Kasumi-1 (cell line): ENCODE measurements at regions not wholly inside any gene's neighbourhood (a gene's known extent, or its start where the extent isn't known, plus 50 kb on each side); places are given as distances from the start of the nearest gene placed in this dataset.

Experiments used
- DNase-seq, 2 experiments: peaks; one replicate each; lab custom pipeline; 2025; lab: John Stamatoyannopoulos, UW

DNA sequence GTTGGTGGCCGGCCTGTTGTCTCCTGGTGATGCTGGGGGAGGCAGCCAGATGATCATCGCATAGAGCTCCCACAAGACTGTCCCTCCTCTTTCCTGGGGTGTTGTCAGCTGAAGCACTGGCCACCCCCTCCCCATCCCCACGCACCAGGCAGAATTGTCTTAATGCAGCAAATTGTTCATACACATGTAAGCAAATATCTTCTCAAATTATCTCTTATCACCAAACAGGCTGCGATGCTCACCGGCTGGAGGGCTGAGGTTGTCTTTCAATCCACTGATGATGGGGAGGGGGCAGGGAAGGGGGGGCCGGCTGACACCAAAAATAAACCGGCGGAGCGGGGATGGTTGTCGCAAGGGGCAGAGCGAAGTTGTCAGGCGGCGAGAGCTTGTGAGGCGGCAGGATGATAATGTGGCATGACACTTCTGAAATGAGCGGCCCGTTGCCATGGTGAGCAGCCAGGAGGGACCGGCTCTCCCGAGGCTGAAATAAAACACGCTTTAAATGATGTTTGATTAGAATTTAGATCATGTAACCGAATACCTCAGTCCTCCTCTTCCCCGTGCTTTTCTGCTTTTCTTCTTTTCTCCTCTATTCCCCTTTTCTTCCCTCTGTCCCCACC lies 59.8 kb downstream of the MRM1 start:
- DNase-seq = no peak

- no peak for DNase-seq
Observed at GRCh38 chr17:36661688-36662087, 60.3 kb downstream of the MRM1 start.

DNA sequence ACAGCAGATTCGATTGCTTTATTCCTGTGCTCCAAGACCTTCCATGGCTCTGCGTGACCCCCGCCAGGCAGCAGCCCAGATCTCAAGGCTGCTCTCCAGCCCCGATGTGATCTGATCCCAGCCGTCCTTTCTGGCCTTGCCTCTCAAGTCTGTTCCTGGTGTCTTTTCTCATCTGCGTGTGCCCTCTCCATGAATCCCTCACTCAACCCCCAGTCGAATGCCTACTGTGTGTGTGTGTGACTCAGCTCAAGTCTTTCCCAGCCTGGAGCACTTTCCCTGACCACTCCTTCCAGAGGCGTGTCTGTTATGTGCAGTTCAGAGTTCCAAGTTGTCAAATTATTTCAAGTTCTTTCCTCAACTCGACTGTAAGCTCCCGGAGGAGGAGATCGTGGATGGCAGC lies 64.0 kb downstream of the MRM1 start:
- no peak for DNase-seq

DNA sequence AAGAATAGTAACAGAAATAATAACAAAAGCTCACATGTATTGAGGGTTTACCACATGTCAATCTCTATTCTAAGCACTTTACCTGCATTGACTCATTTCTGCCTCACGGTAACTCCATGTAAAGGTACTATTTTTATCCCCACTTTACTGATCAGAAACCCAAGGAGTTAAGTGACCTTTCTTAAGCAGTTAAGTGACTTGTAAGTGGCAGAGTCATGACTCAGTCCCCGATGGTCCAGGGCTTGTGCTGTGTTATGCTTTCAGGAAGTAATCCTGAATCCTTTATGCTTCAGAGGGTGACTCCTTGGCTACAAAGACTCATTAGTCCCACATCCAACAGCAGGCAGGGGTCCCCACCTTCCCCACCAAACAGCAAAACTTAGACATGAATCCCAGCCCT lies 66.5 kb downstream of the MRM1 start:
- DNase-seq = no peak

DNA sequence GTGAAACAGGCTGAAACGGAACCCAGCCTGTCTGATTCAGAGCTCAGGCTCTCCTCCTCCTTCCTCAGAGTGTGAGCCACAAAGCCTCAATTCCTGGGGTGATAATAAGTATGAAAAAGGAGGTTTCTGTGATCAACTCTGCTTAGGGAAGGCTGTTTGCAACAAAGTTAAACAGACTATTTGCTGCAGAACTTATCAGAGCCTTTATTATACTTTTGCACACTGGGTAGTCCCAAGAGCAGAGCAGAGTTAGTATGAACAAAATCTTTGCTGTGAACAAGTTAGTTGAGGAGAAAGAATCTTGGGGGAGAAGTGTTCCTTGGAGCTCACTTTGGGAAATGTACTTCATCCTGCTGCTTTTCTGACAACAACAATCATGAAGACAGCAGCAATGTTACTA lies 67.4 kb downstream of the MRM1 start:
- DNase-seq = no peak

DNA sequence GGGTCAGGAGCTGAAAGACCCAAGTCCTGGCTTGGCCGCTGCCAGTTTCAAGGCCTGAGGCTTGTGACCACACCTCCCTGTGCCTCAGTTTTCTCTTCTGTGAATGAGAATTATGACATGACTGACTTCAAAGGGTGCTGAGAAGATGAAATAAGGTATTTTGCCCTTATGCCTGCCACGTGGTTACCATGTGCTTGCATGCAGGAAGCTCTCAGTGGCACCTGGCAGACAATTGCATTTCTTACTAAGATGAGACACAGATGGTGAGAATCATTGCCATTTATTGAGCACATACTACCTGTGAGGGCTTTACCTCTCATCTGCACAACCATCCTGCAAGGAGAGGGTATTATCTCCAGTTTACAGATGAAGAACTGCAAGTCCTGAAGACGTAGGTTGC lies 69.8 kb downstream of the MRM1 start:
- DNase-seq = no peak

DNA sequence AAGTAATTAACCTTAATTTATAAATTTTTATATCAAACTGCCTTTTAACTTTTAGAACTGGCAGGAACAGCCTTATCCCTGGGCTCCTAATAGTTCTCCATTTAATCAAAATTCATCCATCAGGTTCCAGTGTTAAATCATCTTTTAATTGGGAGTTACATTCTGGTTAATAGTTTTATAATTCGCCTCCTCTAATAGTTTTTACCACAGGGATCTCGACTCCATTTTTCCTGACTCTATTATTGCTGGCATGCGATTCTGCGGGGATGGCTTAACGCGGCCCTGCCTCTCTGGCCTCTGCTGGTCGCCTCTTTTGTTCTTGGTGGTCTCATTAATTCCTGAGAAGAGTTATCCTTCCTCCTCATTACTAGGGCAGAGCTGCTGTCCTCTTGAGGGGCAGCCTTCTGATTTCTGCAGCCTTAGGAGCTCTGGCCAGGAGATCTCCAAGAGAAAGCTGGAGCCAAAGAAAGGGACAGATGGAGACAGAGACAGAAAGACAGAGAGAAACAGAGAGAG lies 71.1 kb downstream of the MRM1 start:
- DNase-seq = no peak

GRCh38 chr17:36673068-36673467 lies 71.7 kb downstream of the MRM1 start:
- DNase-seq = no peak

GRCh38 chr17:36673637-36674277 lies 72.4 kb downstream of the MRM1 start:
- DNase-seq = no peak

- no peak for DNase-seq
Observed at GRCh38 chr17:36674278-36674650, 72.9 kb downstream of the MRM1 start.

GRCh38 chr17:36675250-36675649 lies 73.9 kb downstream of the MRM1 start:
- DNase-seq = peak in 1 of 2 experiments; percentile 9

DNA sequence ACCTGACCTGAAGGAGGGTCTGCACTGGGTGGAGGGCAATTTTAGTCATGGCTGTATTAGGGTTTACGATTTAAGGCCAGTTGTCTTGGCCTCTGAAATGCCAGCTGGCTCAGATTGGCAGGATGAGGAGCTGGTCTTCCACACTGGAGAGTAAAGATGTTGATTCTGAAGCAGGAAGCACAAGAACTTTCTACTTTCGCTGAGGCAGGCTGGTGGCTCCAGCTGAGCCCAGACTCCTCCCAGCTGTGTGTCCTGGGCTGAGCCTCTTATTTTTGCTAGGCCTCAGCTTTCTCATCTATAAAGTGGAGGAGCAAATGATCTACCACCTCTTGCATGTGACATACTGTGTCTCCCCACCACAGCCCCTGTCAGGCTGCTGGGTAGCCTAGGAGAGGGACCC lies 74.4 kb downstream of the MRM1 start:
- no peak for DNase-seq

DNA sequence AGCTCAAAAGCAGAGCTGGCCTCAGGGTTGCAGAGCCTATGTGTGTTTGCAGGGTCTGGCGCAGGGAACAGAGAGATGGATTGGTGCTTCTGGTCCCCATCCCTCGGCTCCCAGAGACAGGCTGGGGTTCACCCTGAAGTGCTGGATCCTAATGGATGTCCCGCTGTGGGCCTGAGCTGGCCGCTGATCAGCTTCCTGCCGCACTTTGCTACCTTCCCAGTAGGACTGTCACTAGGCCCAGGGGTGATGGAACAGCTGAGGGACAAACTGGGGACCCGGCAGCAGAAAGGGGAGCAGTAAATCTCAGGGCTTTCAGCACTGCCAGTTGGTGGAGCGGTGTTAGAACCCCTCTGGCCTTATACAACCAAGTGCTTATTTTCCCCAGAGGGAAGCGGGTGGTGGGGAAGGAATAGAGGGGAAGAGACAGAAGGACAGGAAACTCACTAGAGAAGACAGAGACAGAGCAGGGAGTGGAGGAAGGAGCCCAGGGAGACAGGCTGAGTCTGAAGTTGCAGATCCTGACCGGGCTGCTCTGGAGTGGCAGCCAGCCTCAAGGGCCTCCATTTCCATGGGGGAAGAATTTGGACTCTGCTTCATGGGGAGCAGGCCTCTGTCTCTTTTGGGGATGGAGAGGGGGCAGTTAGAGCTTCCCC lies 78.6 kb downstream of the MRM1 start:
- no peak for DNase-seq

GRCh38 chr17:36680701-36681202 lies 79.4 kb downstream of the MRM1 start:
- DNase-seq = no peak

- no peak for DNase-seq
Observed at GRCh38 chr17:36682773-36683172, 81.4 kb downstream of the MRM1 start.

DNA sequence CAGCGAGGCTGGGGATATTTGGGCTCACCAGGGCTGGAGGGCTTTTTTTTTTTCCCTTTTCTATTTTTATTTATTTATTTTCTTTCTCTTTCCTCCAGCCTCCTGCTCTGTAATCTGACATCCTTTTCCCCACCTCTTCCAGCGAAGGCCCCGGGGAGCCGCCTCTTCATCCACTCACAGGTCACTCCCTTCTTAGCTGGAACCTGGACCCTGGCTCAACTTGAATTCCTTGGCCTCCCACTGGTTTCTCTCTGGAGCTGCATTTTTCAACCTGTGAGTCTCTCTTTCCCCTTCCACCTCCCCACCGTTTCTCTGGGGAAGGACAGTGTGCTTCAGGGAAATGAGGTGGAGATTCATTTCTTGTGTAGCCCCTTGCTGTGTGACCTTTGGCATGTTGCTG lies 82.0 kb downstream of the MRM1 start:
- DNase-seq = no peak

DNA sequence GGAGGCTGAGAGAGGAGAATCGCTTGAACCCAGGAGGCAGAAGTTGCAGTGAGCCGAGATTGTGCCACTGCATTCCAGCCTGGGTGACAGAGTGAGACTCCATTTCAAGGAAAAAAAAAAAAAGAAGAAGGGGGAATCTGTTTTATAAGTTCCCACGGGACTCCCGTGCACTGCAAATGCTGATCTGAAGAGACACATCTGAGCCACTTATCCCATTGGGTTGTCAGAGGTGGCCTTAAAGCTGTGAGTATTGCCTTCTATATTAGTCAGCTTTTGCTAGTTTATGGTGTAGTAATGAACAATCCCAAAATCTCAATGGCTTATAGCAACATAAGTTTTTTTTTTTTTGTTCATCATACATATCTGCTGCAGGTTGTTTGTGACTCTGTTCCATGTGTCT lies 82.8 kb downstream of the MRM1 start:
- no peak for DNase-seq

- no peak for DNase-seq
Observed at GRCh38 chr17:36686123-36686669, 84.8 kb downstream of the MRM1 start.

GRCh38 chr17:36687736-36688135 lies 86.4 kb downstream of the MRM1 start:
- DNase-seq = no peak

DNA sequence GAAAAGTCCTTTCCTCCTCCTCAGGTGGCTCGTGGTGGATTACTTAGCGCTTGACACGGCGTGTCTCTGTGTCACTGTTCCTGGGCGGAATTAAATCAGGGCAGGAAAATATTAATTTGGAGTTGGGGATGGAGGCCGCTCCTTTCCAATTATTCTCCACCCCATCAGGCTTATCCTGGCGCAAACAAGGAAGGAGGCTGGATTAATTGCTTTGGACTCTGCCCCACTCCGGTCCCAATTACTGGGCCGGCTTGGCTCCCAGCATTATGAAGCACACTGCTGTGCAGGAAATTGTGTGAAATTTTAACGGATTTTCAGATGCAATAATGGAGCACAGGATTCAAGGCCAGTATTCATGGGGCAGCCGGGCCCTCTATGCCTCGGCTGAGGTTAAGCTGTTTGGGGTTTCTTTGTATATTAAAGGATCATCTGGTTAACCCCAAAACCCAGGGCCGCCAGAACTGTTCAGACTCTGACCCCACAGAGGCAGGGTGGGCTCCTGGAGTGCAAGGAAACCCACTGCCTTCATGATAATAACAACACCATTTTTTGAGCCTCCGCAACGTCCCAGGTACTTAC lies 87.8 kb downstream of the MRM1 start:
- DNase-seq = no peak

GRCh38 chr17:36690190-36690589 lies 88.8 kb downstream of the MRM1 start:
- no peak for DNase-seq

- no peak for DNase-seq
Observed at GRCh38 chr17:36691606-36692005, 90.2 kb downstream of the MRM1 start.

DNA sequence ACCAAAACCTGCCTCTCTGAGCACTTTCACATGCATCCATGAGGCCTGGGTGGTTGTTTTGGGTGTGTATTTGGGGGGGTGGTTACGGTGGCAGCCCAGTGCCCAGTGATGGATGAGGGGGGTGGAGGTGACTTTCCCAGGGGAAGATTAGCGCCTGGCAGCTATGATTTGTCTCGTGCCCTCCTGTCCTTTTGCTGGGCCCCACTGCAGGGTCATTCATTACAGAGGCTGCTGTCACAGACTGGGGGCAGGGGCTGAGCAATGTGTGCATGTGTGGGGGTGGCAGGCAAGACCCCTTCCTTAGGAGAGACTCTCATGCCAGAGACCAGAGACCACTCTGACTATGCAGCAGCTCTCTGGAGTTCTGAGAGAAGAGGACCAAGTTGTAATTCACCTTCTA lies 93.7 kb downstream of the MRM1 start:
- DNase-seq = no peak
